PC-9 (cell line): ENCODE measurements at regions not wholly inside any gene's neighbourhood (a gene's known extent, or its start where the extent isn't known, plus 50 kb on each side); places are given as distances from the start of the nearest gene placed in this dataset.

Experiments used
- BruUV-seq: library from RNA; stranded (reverse); fragments of 400-500 nt; replicated peaks from 2 replicates; lab custom pipeline; 2021; lab: Mats Ljungman, UMichigan
- CTCF ChIA-PET: fragments of 300-600 bp; sonication (Branson Sonifier 250); formaldehyde crosslinking; loops from one replicate; lab custom pipeline; 2022; ENCODE audit warnings: antibody characterized with exemption; lab: Charles Lee
- POLR2A ChIA-PET: fragments of 300-600 bp; sonication (Branson Sonifier 250); formaldehyde crosslinking; loops from one replicate; lab custom pipeline; 2022; ENCODE audit warnings: antibody characterized with exemption; ENCODE audit not compliant: unreplicated experiment; lab: Charles Lee
- DNase-seq, 2 experiments: peaks; one replicate each; pipeline versions ENCODE4 v3.0.0 to v3.0.0-alpha.2; 2015 to 2022; ENCODE audit warnings: mixed read lengths in 1 of 2
- H2AFZ ChIP-seq: fragments of 200-600 bp; sonication (generic); 2 replicates; pipeline ENCODE4 v1.8.1; 2017; ENCODE audit warnings: antibody characterized with exemption
- H3F3A ChIP-seq: fragments of 200-600 bp; sonication (generic); 2 replicates; pipeline ENCODE4 v1.8.1; 2017; ENCODE audit warnings: antibody characterized with exemption, mild to moderate bottlenecking, low read depth; ENCODE audit not compliant: insufficient read depth
- H3K27ac ChIP-seq: fragments of 200-600 bp; sonication (generic); 2 replicates; pipeline ENCODE4 v1.6.1; 2016; ENCODE audit warnings: mixed run types
- H3K27me3 ChIP-seq: fragments of 200-600 bp; sonication (generic); 2 replicates; pipeline ENCODE4 v1.6.1; 2016; ENCODE audit warnings: low read depth, mixed run types; ENCODE audit not compliant: insufficient read depth
- H3K36me3 ChIP-seq: fragments of 200-600 bp; sonication (generic); 2 replicates; pipeline ENCODE4 v1.6.1; 2016; ENCODE audit warnings: low read depth, mixed run types
- H3K4me1 ChIP-seq: fragments of 200-600 bp; sonication (generic); replicated peaks from 2 replicates; pipeline ENCODE4 v1.6.1; 2016; ENCODE audit warnings: mixed run types; ENCODE audit not compliant: insufficient read depth
- H3K4me2 ChIP-seq: fragments of 200-600 bp; sonication (generic); 2 replicates; pipeline ENCODE4 v1.6.1; 2017; ENCODE audit warnings: mixed run types
- H3K4me3 ChIP-seq: fragments of 200-600 bp; sonication (generic); 2 replicates; pipeline ENCODE4 v1.6.1; 2016; ENCODE audit warnings: mixed run types
- H3K79me2 ChIP-seq: fragments of 200-600 bp; sonication (generic); 2 replicates; pipeline ENCODE4 v1.6.1; 2017; ENCODE audit warnings: low read depth, mixed run types
- H3K9me2 ChIP-seq: fragments of 200-600 bp; sonication (generic); 2 replicates; pipeline ENCODE4 v1.8.1; 2017; ENCODE audit warnings: mild to moderate bottlenecking; ENCODE audit not compliant: insufficient read depth
- H3K9me3 ChIP-seq: fragments of 200-600 bp; sonication (generic); 2 replicates; pipeline ENCODE4 v1.8.1; 2016; ENCODE audit warnings: low read depth; ENCODE audit not compliant: insufficient read depth
- H4K20me1 ChIP-seq: fragments of 200-600 bp; sonication (generic); 2 replicates; pipeline ENCODE4 v1.8.1; 2017; ENCODE audit not compliant: insufficient read depth
- CTCF ChIP-seq: fragments of 200-600 bp; sonication (generic); conservative IDR thresholded peaks from 2 replicates; pipeline ENCODE4 v1.6.1; 2017; ENCODE audit warnings: mixed run types, antibody characterized with exemption, mild to moderate bottlenecking, moderate library complexity
- EZH2 ChIP-seq: fragments of 200-600 bp; sonication (generic); IDR thresholded peaks from 2 replicates; pipeline ENCODE4 v1.8.0; 2017; ENCODE audit warnings: antibody characterized with exemption, low read depth
- intact Hi-C: fragments of 100-400 bp; cut with micrococcal nuclease; formaldehyde crosslinking; loops from one replicate; pipeline ENCODE4 v1.10.0; 2022; ENCODE audit not compliant: unreplicated experiment

- Histone ChIP-seq H3K36me3 (no peaks in the 10 kb centered on the region), H3K27me3 (peaks cover 100% of the 10 kb centered on the region)
These were observed 253.1 kb upstream of the SALL3 start for GRCh38 chr18:78726326-78727056.

GRCh38 chr18:78727057-78727739, 252.4 kb upstream of the SALL3 start:
- BruUV-seq = no TSS peak
- H3K27me3 ChIP-seq = peaks cover 100% of the 10 kb centered on the region

More at GRCh38 chr18:78726326-78727056, 253.1 kb upstream of the SALL3 start:
- Histone ChIP-seq H3F3A (no peaks in the 10 kb centered on the region), H3K79me2 (no peaks in the 10 kb centered on the region), H4K20me1 (no peaks in the 10 kb centered on the region; the same call in 1 of the 2 replicates), H3K4me1 (no peaks in the 10 kb centered on the region), H3K9me3 (no peaks in the 10 kb centered on the region), H3K4me3 (no peak overlapping the region), H3K4me2 (no peak overlapping the region), H3K9me2 (no peaks in the 10 kb centered on the region), H3K27ac (no peak overlapping the region), H2AFZ (no peak overlapping the region)
- POLR2A ChIA-PET = no interaction called here
- DNase-seq = no peak
- TF ChIP-seq CTCF (no peak), EZH2 (no peak)
- BruUV-seq = no TSS peak
- intact Hi-C loops = no loop called here
- CTCF ChIA-PET = no interaction called here

More at GRCh38 chr18:78727057-78727739, 252.4 kb upstream of the SALL3 start:
- Histone ChIP-seq H3K4me3 (no peak overlapping the region), H3K4me1 (no peaks in the 10 kb centered on the region), H3K9me3 (no peaks in the 10 kb centered on the region), H3K36me3 (no peaks in the 10 kb centered on the region), H3K4me2 (no peak overlapping the region), H3K9me2 (no peaks in the 10 kb centered on the region), H3K27ac (no peak overlapping the region), H2AFZ (no peak overlapping the region), H3F3A (no peaks in the 10 kb centered on the region), H4K20me1 (no peaks in the 10 kb centered on the region; the same call in 1 of the 2 replicates), H3K79me2 (no peaks in the 10 kb centered on the region)
- ChIA-PET POLR2A (no interaction called here), CTCF (no interaction called here)
- no peak for TF ChIP-seq CTCF
- TF ChIP-seq EZH2 = no peak
- DNase-seq = no peak
- intact Hi-C loops = no loop called here
